H9 (cell line): ENCODE measurements at regions not wholly inside any gene's neighbourhood (a gene's known extent, or its start where the extent isn't known, plus 50 kb on each side); places are given as distances from the start of the nearest gene placed in this dataset.

Experiments
- DNase-seq: peaks from one replicate; pipeline ENCODE4 v3.0.0-alpha.2; 2017
- H2AFZ ChIP-seq: one replicate; pipeline ENCODE4 v1.6.1; 2013; ENCODE audit warnings: mild to moderate bottlenecking, low read length, control low read depth, moderate library complexity
- H2AK5ac ChIP-seq: 2 replicates; pipeline ENCODE4 v1.6.1; 2013; ENCODE audit warnings: low read length, control low read depth, mixed read lengths; ENCODE audit not compliant: insufficient read length
- H2BK120ac ChIP-seq: one replicate; pipeline ENCODE4 v1.6.1; 2013; ENCODE audit warnings: low read depth, mild to moderate bottlenecking, low read length, control low read depth, inconsistent platforms; ENCODE audit not compliant: poor library complexity, severe bottlenecking
- H2BK12ac ChIP-seq: 2 replicates; pipeline ENCODE4 v1.6.1; 2013; ENCODE audit warnings: low read length, control low read depth, mixed read lengths, low read depth; ENCODE audit not compliant: insufficient read length
- H2BK15ac ChIP-seq: 2 replicates; pipeline ENCODE4 v1.6.1; 2013; ENCODE audit warnings: low read depth, low read length, control low read depth
- H2BK20ac ChIP-seq: one replicate; pipeline ENCODE4 v1.6.1; 2013; ENCODE audit warnings: low read depth, mild to moderate bottlenecking, low read length, control low read depth, inconsistent platforms; ENCODE audit not compliant: poor library complexity, severe bottlenecking
- H2BK5ac ChIP-seq: 2 replicates; pipeline ENCODE4 v1.6.1; 2013; ENCODE audit warnings: low read length, control low read depth, mixed read lengths; ENCODE audit not compliant: insufficient read length
- H3K14ac ChIP-seq: 2 replicates; pipeline ENCODE4 v1.6.1; 2013; ENCODE audit warnings: low read length, control low read depth; ENCODE audit not compliant: insufficient read depth
- H3K18ac ChIP-seq: 2 replicates; pipeline ENCODE4 v1.6.1; 2013; ENCODE audit warnings: low read depth, mild to moderate bottlenecking, mixed read lengths, low read length, control low read depth; ENCODE audit not compliant: insufficient read length
- H3K23ac ChIP-seq: 2 replicates; pipeline ENCODE4 v1.6.1; 2013; ENCODE audit warnings: low read length, control low read depth, mixed read lengths, low read depth; ENCODE audit not compliant: insufficient read length
- H3K23me2 ChIP-seq: 2 replicates; pipeline ENCODE4 v1.6.1; 2013; ENCODE audit warnings: low read depth, mild to moderate bottlenecking, mixed read lengths, low read length, control low read depth; ENCODE audit not compliant: insufficient read length, poor library complexity, severe bottlenecking
- H3K27ac ChIP-seq: 2 replicates; pipeline ENCODE4 v1.5.1; 2013; ENCODE audit warnings: low read length, control low read depth, mixed read lengths, low read depth; ENCODE audit not compliant: insufficient read length
- H3K27me3 ChIP-seq: 2 replicates; pipeline ENCODE4 v1.6.1; 2013; ENCODE audit warnings: low read length, control low read depth, inconsistent platforms; ENCODE audit not compliant: insufficient read depth
- H3K4ac ChIP-seq: 2 replicates; pipeline ENCODE4 v1.6.1; 2013; ENCODE audit warnings: low read depth, mild to moderate bottlenecking, control low read depth, inconsistent platforms, low read length, moderate library complexity
- H3K4me1 ChIP-seq: 2 replicates; pipeline ENCODE4 v1.6.1; 2013; ENCODE audit warnings: low read length, control low read depth, inconsistent platforms; ENCODE audit not compliant: insufficient read depth
- H3K4me2 ChIP-seq: 2 replicates; pipeline ENCODE4 v1.6.1; 2013; ENCODE audit warnings: low read length, control low read depth, mixed read lengths; ENCODE audit not compliant: insufficient read length, insufficient read depth
- H3K56ac ChIP-seq: 2 replicates; pipeline ENCODE4 v1.6.1; 2013; ENCODE audit warnings: low read depth, mild to moderate bottlenecking, mixed read lengths, low read length, control low read depth; ENCODE audit not compliant: insufficient read length
- H3K79me1 ChIP-seq: 2 replicates; pipeline ENCODE4 v1.6.1; 2013; ENCODE audit warnings: low read depth, mild to moderate bottlenecking, moderate library complexity, low read length, control low read depth, inconsistent platforms; ENCODE audit not compliant: insufficient read depth, poor library complexity, severe bottlenecking
- H3K79me2 ChIP-seq: 2 replicates; pipeline ENCODE4 v1.6.1; 2013; ENCODE audit warnings: low read length, control low read depth, inconsistent platforms; ENCODE audit not compliant: insufficient read depth
- H3K9ac ChIP-seq: 2 replicates; pipeline ENCODE4 v1.6.1; 2013; ENCODE audit warnings: low read length, control low read depth, mixed read lengths; ENCODE audit not compliant: insufficient read length; ENCODE audit errors: extremely low read depth
- H3K9me3 ChIP-seq: one replicate; pipeline ENCODE4 v1.6.1; 2013; ENCODE audit warnings: low read depth, low read length, inconsistent platforms; ENCODE audit not compliant: control insufficient read depth
- H3T11ph ChIP-seq: one replicate; pipeline ENCODE4 v1.6.1; 2013; ENCODE audit warnings: mild to moderate bottlenecking, low read length, control low read depth, inconsistent platforms
- H4K20me1 ChIP-seq: one replicate; pipeline ENCODE4 v1.6.1; 2013; ENCODE audit not compliant: control insufficient read depth, insufficient read length, insufficient read depth
- H4K5ac ChIP-seq: 2 replicates; pipeline ENCODE4 v1.6.1; 2013; ENCODE audit warnings: low read depth, mild to moderate bottlenecking, mixed read lengths, low read length, control low read depth; ENCODE audit not compliant: insufficient read length
- H4K8ac ChIP-seq: replicated peaks from 2 replicates; pipeline ENCODE4 v1.6.1; 2013; ENCODE audit warnings: low read length, control low read depth, mixed read lengths, low read depth; ENCODE audit not compliant: insufficient read length
- H4K91ac ChIP-seq: 2 replicates; pipeline ENCODE4 v1.6.1; 2013; ENCODE audit warnings: low read depth, mild to moderate bottlenecking, moderate library complexity, mixed read lengths, low read length, control low read depth; ENCODE audit not compliant: insufficient read length
- H3K27ac Mint-ChIP-seq, 3 experiments: 2 replicates in 2 of 3; 3 replicates in 1 of 3; pipeline ENCODE4 v1.8.0; 2020 to 2021; ENCODE audit warnings: mixed read lengths in 3 of 3, mild to moderate bottlenecking in 1 of 3, moderate library complexity in 1 of 3
- H3K27me3 Mint-ChIP-seq: 2 replicates; pipeline ENCODE4 v1.8.0; 2021; ENCODE audit warnings: low read depth, mild to moderate bottlenecking, moderate library complexity, mixed read lengths
- H3K36me3 Mint-ChIP-seq, 3 experiments: 2 replicates in 2 of 3; 3 replicates in 1 of 3; pipeline ENCODE4 v1.8.0; 2020 to 2021; ENCODE audit warnings: low read depth in 3 of 3, mixed read lengths in 3 of 3; ENCODE audit not compliant: insufficient read depth in 1 of 3
- H3K4me1 Mint-ChIP-seq, 2 experiments: 2 replicates each; pipeline ENCODE4 v1.8.0; 2020; ENCODE audit warnings: mixed read lengths in 2 of 2
- H3K4me3 Mint-ChIP-seq, 2 experiments: 2 replicates in 1 of 2; 3 replicates in 1 of 2; pipeline ENCODE4 v1.8.0; 2020 to 2021; ENCODE audit warnings: mild to moderate bottlenecking in 2 of 2, mixed read lengths in 2 of 2, moderate library complexity in 1 of 2
- H3K9me3 Mint-ChIP-seq, 2 experiments: 2 replicates in 1 of 2; 3 replicates in 1 of 2; pipeline ENCODE4 v1.8.0; 2020; ENCODE audit warnings: mild to moderate bottlenecking in 2 of 2, mixed read lengths in 2 of 2, moderate library complexity in 1 of 2
- WGBS: extraction: QIAGEN DNeasy Blood & Tissue Kit; methylation state at CpG from one replicate; pipeline ENCODE4 v1.1.7; 2013; ENCODE audit warnings: missing lambda C conversion rate, low lambda C conversion rate, mixed read lengths; ENCODE audit not compliant: insufficient read length; ENCODE audit errors: extremely low coverage; 5-methylcytosine and 5-hydroxymethylcytosine counted together
- TF ChIP-seq, protein P1 (sequence below): fragments of 200-600 bp; sonication (generic); conservative IDR thresholded peaks from 3 replicates; pipeline ENCODE4 v1.8.0; 2021; ENCODE audit warnings: antibody characterized with exemption, mild to moderate bottlenecking

DNA sequence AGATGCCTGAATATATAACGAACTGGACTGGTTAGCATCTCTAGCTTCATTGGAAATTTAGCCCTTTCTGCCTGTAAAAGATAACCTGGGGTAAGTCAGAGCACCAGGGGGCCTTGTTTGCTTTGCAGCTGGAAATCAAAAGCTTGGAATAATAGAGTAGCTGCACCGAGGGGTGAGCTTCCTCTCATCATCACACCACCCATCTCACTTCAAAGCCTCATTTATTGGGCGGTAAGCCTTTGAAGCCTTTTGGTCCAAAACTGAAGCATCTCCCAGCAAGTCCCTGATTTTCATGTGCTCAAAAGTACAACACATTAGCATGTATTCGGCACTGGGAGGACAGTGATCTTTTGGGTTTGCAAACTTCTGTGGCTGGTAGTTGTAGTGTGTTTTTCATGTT is 405.1 kb downstream of the FOXO1 start:
- TF ChIP-seq, protein P1, sequence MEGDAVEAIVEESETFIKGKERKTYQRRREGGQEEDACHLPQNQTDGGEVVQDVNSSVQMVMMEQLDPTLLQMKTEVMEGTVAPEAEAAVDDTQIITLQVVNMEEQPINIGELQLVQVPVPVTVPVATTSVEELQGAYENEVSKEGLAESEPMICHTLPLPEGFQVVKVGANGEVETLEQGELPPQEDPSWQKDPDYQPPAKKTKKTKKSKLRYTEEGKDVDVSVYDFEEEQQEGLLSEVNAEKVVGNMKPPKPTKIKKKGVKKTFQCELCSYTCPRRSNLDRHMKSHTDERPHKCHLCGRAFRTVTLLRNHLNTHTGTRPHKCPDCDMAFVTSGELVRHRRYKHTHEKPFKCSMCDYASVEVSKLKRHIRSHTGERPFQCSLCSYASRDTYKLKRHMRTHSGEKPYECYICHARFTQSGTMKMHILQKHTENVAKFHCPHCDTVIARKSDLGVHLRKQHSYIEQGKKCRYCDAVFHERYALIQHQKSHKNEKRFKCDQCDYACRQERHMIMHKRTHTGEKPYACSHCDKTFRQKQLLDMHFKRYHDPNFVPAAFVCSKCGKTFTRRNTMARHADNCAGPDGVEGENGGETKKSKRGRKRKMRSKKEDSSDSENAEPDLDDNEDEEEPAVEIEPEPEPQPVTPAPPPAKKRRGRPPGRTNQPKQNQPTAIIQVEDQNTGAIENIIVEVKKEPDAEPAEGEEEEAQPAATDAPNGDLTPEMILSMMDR = no peak
- Mint-ChIP-seq H3K4me3 (no peak overlapping the region), H3K9me3 (no peaks in the 10 kb centered on the region), H3K4me1 (peaks cover 7 to 8% of the 10 kb centered on the region in 2 experiments; a peak in 3 of 4 replicates), H3K27ac (no peak overlapping the region), H3K27me3 (peaks cover 3% of the 10 kb centered on the region; the same call in 1 of the 2 replicates), H3K36me3 (no peaks in the 10 kb centered on the region)
- Histone ChIP-seq H3K4ac (no peak overlapping the region), H2BK15ac (no peak overlapping the region), H3K9me3 (no peaks in the 10 kb centered on the region), H2AK5ac (no peak overlapping the region), H3T11ph (no peak overlapping the region), H3K14ac (no peak overlapping the region), H3K9ac (no peak overlapping the region), H3K56ac (no peak overlapping the region), H3K18ac (no peak overlapping the region), H3K79me1 (no peaks in the 10 kb centered on the region), H3K4me1 (no peaks in the 10 kb centered on the region; the same call in 1 of the 2 replicates), H4K5ac (no peak overlapping the region), H4K8ac (no peak overlapping the region), H2BK120ac (no peak overlapping the region), H2BK20ac (no peak overlapping the region), H3K23me2 (no peaks in the 10 kb centered on the region), H3K27me3 (no peaks in the 10 kb centered on the region), H4K91ac (no peak overlapping the region), H3K27ac (no peak overlapping the region), H4K20me1 (no peaks in the 10 kb centered on the region), H3K79me2 (no peaks in the 10 kb centered on the region), H3K4me2 (no peak overlapping the region), H2BK12ac (no peak overlapping the region), H2BK5ac (no peak overlapping the region), H3K23ac (no peak overlapping the region), H2AFZ (no peak overlapping the region)
- DNase-seq = no peak
- no CpG with 5 or more reads among the region's 4 CpGs for WGBS
